ENCODE measurements at regions not wholly inside any gene's neighbourhood (a gene's known extent, or its start where the extent isn't known, plus 50 kb on each side); places are given as distances from the start of the nearest gene placed in this dataset.
"Not testable (repeated sequence)": the region's sequence is repeated elsewhere in the genome, so short reads cannot be mapped to it uniquely, and the experiment has no call there.

GRCh38 chr5:127133071-127133470 is 59.8 kb upstream of the C5orf63 start:
- no peak for DNase-seq (ENCODE audit: low read depth)

- DNase-seq (ENCODE audit: low read depth): no peak
Measured at GRCh38 chr5:127136908-127137307, 63.6 kb upstream of the C5orf63 start.

GRCh38 chr5:127143722-127144121 is 70.4 kb upstream of the C5orf63 start:
- DNase-seq (ENCODE audit: low read depth): no peak

GRCh38 chr5:127153031-127153430 is 79.7 kb upstream of the C5orf63 start:
- DNase-seq (ENCODE audit: low read depth): peak; percentile 50

- no peak for DNase-seq (ENCODE audit: low read depth)
Measured at GRCh38 chr5:127153521-127153920, 80.2 kb upstream of the C5orf63 start.

- DNase-seq (ENCODE audit: low read depth): no peak
Measured at GRCh38 chr5:127163750-127164149, 90.4 kb upstream of the C5orf63 start.

GRCh38 chr5:127170918-127171600 is 97.8 kb upstream of the C5orf63 start:
- DNase-seq (ENCODE audit: low read depth): no peak

GRCh38 chr5:127176769-127177168 is 103.5 kb upstream of the C5orf63 start:
- no peak for DNase-seq (ENCODE audit: low read depth)

GRCh38 chr5:127182631-127183030 is 108.0 kb upstream of the MEGF10 start:
- DNase-seq (ENCODE audit: low read depth): not testable (repeated sequence)

- DNase-seq (ENCODE audit: low read depth): no peak
Measured at GRCh38 chr5:127183332-127183731, 107.3 kb upstream of the MEGF10 start.

- peak; percentile 16 for DNase-seq (ENCODE audit: low read depth)
Measured at GRCh38 chr5:127184851-127185250, 105.7 kb upstream of the MEGF10 start.

- DNase-seq (ENCODE audit: low read depth): peak; percentile 57
Measured at GRCh38 chr5:127186657-127187056, 103.9 kb upstream of the MEGF10 start.

- DNase-seq (ENCODE audit: low read depth): peak; percentile 90
Measured at GRCh38 chr5:127187706-127188105, 102.9 kb upstream of the MEGF10 start.

- DNase-seq (ENCODE audit: low read depth): no peak
Measured at GRCh38 chr5:127192150-127192549, 98.4 kb upstream of the MEGF10 start.

GRCh38 chr5:127192836-127193338 is 97.7 kb upstream of the MEGF10 start:
- DNase-seq (ENCODE audit: low read depth): no peak

GRCh38 chr5:127196042-127196441 is 94.6 kb upstream of the MEGF10 start:
- no peak for DNase-seq (ENCODE audit: low read depth)

- not testable (repeated sequence) for DNase-seq (ENCODE audit: low read depth)
Measured at GRCh38 chr5:127197402-127198167, 93.0 kb upstream of the MEGF10 start.

- not testable (repeated sequence) for DNase-seq (ENCODE audit: low read depth)
Measured at GRCh38 chr5:127202738-127203137, 87.9 kb upstream of the MEGF10 start.

GRCh38 chr5:127203818-127204217 is 86.8 kb upstream of the MEGF10 start:
- peak; percentile 69 for DNase-seq (ENCODE audit: low read depth)

- no peak for DNase-seq (ENCODE audit: low read depth)
Measured at GRCh38 chr5:127205147-127205546, 85.4 kb upstream of the MEGF10 start.

- peak; percentile 81 for DNase-seq (ENCODE audit: low read depth)
Measured at GRCh38 chr5:127206320-127207113, 84.1 kb upstream of the MEGF10 start.

GRCh38 chr5:127210042-127210441 is 80.6 kb upstream of the MEGF10 start:
- DNase-seq (ENCODE audit: low read depth): peak; percentile 40
